Liver (tissue), 8 donors: ENCODE measurements at regions not wholly inside any gene's neighbourhood (a gene's known extent, or its start where the extent isn't known, plus 50 kb on each side); places are given as distances from the start of the nearest gene placed in this dataset.

Experiments used
- DNase-seq: peaks from one replicate; pipeline ENCODE4 v3.0.0-alpha.2; 2017; ENCODE audit warnings: low spot score
- H3K27ac ChIP-seq, 2 donors: one replicate each; pipeline ENCODE4 v1.7.0; 2013; ENCODE audit warnings: inconsistent platforms in 2 of 2, low read length in 2 of 2, control low read depth in 1 of 2, low read depth in 1 of 2, mild to moderate bottlenecking in 1 of 2
- H3K27me3 ChIP-seq, 4 donors: one replicate each; pipeline versions ENCODE4 v1.6.1 to v1.7.0; 2013; ENCODE audit warnings: low read length in 3 of 4, inconsistent platforms in 1 of 4, mild to moderate bottlenecking in 1 of 4, moderate library complexity in 1 of 4; ENCODE audit not compliant: control insufficient read depth in 4 of 4, insufficient read depth in 4 of 4
- H3K36me3 ChIP-seq, 4 donors: one replicate each; pipeline versions ENCODE4 v1.6.1 to v1.7.0; 2013; ENCODE audit warnings: low read length in 3 of 4, mild to moderate bottlenecking in 3 of 4, low read depth in 1 of 4, moderate library complexity in 1 of 4; ENCODE audit not compliant: control insufficient read depth in 4 of 4, insufficient read depth in 3 of 4
- H3K4me1 ChIP-seq, 4 donors: one replicate each; pipeline versions ENCODE4 v1.6.1 to v1.7.0; 2013; ENCODE audit warnings: low read length in 3 of 4, mild to moderate bottlenecking in 3 of 4, moderate library complexity in 1 of 4; ENCODE audit not compliant: control insufficient read depth in 4 of 4, insufficient read depth in 4 of 4
- H3K4me3 ChIP-seq, 3 donors: one replicate each; pipeline versions ENCODE4 v1.6.1 to v1.7.0; 2013; ENCODE audit warnings: low read length in 3 of 3, control low read depth in 1 of 3, low read depth in 1 of 3, mild to moderate bottlenecking in 1 of 3
- H3K9ac ChIP-seq, 2 donors: one replicate each; pipeline ENCODE4 v1.7.0; 2013; ENCODE audit warnings: low read length in 2 of 2, mild to moderate bottlenecking in 2 of 2, moderate library complexity in 2 of 2, control low read depth in 1 of 2, low read depth in 1 of 2
- H3K9me3 ChIP-seq, 4 donors: one replicate each; pipeline versions ENCODE4 v1.6.1 to v1.7.0; 2013; ENCODE audit warnings: low read length in 3 of 4; ENCODE audit not compliant: control insufficient read depth in 4 of 4
- ATF3 ChIP-seq: IDR thresholded peaks from 2 replicates; pipeline ENCODE4 v1.6.1; 2016; ENCODE audit warnings: antibody characterized with exemption
- CTCF ChIP-seq: fragments of 150-350 bp; IDR thresholded peaks from 2 replicates; pipeline ENCODE4 v1.5.1; 2017; ENCODE audit warnings: improper control_type of control experiment, low read depth, low read length; ENCODE audit not compliant: missing input control
- EGR1 ChIP-seq, 2 donors: IDR thresholded peaks; 2 replicates each; pipeline ENCODE4 v1.6.1; 2016 to 2018; ENCODE audit warnings: antibody characterized with exemption in 2 of 2, low read depth in 2 of 2
- FOXA1 ChIP-seq: IDR thresholded peaks from 2 replicates; pipeline ENCODE4 v1.6.1; 2016; ENCODE audit warnings: antibody characterized with exemption
- GABPA ChIP-seq, 2 donors: IDR thresholded peaks in 1 of 2; conservative IDR thresholded peaks in 1 of 2; 2 replicates each; pipeline ENCODE4 v1.6.1; 2016; ENCODE audit warnings: antibody characterized with exemption in 2 of 2, mild to moderate bottlenecking in 1 of 2, moderate library complexity in 1 of 2
- HNF4A ChIP-seq, 2 donors: conservative IDR thresholded peaks; 2 replicates each; pipeline ENCODE4 v1.6.1; 2016; ENCODE audit warnings: antibody characterized with exemption in 2 of 2, mild to moderate bottlenecking in 2 of 2
- HNF4G ChIP-seq: IDR thresholded peaks from 2 replicates; pipeline ENCODE4 v1.6.1; 2016; ENCODE audit warnings: antibody characterized with exemption
- NR2F2 ChIP-seq: IDR thresholded peaks from 2 replicates; pipeline ENCODE4 v1.6.1; 2016; ENCODE audit warnings: antibody characterized with exemption
- RAD21 ChIP-seq, 2 donors: IDR thresholded peaks; 2 replicates each; pipeline ENCODE4 v1.6.1; 2016; ENCODE audit warnings: antibody characterized with exemption in 2 of 2, mild to moderate bottlenecking in 2 of 2
- SP1 ChIP-seq: IDR thresholded peaks from 2 replicates; pipeline ENCODE4 v1.6.1; 2018; ENCODE audit warnings: antibody characterized with exemption, mild to moderate bottlenecking
- TAF1 ChIP-seq: conservative IDR thresholded peaks from 2 replicates; pipeline ENCODE4 v1.6.1; 2016; ENCODE audit warnings: antibody characterized with exemption, mild to moderate bottlenecking
- YY1 ChIP-seq: IDR thresholded peaks from 2 replicates; pipeline ENCODE4 v1.6.1; 2016; ENCODE audit warnings: antibody characterized with exemption, mild to moderate bottlenecking
- ZBTB33 ChIP-seq: IDR thresholded peaks from 2 replicates; pipeline ENCODE4 v1.6.1; 2016; ENCODE audit warnings: antibody characterized with exemption
- WGBS: extraction: QIAGEN DNeasy Blood & Tissue Kit; methylation state at CpG from one replicate; pipeline ENCODE4 v1.1.7; 2013; 5-methylcytosine and 5-hydroxymethylcytosine counted together
- donor health status: healthy.
- donor health status: healthy.
- donor health status: healthy.
- donor health status: healthy.
- donor health status: healthy.

GRCh38 chr13:105506463-105506862 is 1029.0 kb downstream of the EFNB2 start:
- no peaks in the 10 kb centered on the region for H3K36me3 ChIP-seq
- DNase-seq: no peak
- H3K27me3 ChIP-seq: no peaks in the 10 kb centered on the region
- no peak overlapping the region for H3K9ac ChIP-seq
- no peaks in the 10 kb centered on the region for H3K4me1 ChIP-seq
- TF ChIP-seq HNF4G: no peak
- TF ChIP-seq RAD21 (IDR thresholded peaks at IDR 0.05): no peak
- TF ChIP-seq EGR1 (IDR thresholded peaks at IDR 0.05; ENCODE audit: low read depth in 2 of 2): no peak
- no peak for TF ChIP-seq YY1
- no peak for TF ChIP-seq GABPA (IDR thresholded peaks at IDR 0.05 in 1 of 2, conservative IDR thresholded peaks at IDR 0.05 in 1 of 2)
- TF ChIP-seq ATF3: no peak
- TF ChIP-seq NR2F2: no peak
- no peak for TF ChIP-seq SP1
- no peak overlapping the region for H3K4me3 ChIP-seq
- H3K9me3 ChIP-seq: no peaks in the 10 kb centered on the region
- 82% methylated on average over 9 of the region's 9 CpGs for WGBS
- H3K27ac ChIP-seq: no peak overlapping the region

- no peak for DNase-seq
- Histone ChIP-seq H3K9ac (no peak overlapping the region), H3K27me3 (peaks cover 0 to 2% (median 0%) of the 10 kb centered on the region in 4 donors), H3K4me1 (no peaks in the 10 kb centered on the region), H3K9me3 (no peaks in the 10 kb centered on the region), H3K27ac (no peak overlapping the region), H3K36me3 (no peaks in the 10 kb centered on the region), H3K4me3 (no peak overlapping the region)
- 46% methylated on average over 5 of the region's 5 CpGs for WGBS
- no peak for TF ChIP-seq NR2F2
- TF ChIP-seq ZBTB33: no peak
- no peak for TF ChIP-seq HNF4G
- no peak for TF ChIP-seq CTCF
- TF ChIP-seq FOXA1: no peak
- TF ChIP-seq SP1: no peak
- TF ChIP-seq ATF3: no peak
- TF ChIP-seq EGR1 (IDR thresholded peaks at IDR 0.05; ENCODE audit: low read depth in 2 of 2): no peak
- TF ChIP-seq TAF1: no peak
Observed at GRCh38 chr13:105502193-105502592, 1033.3 kb downstream of the EFNB2 start.

- TF ChIP-seq ZBTB33 (no peak), HNF4A (conservative IDR thresholded peaks at IDR 0.05) (no peak), RAD21 (IDR thresholded peaks at IDR 0.05) (no peak)
- Histone ChIP-seq H3K9me3 (no peaks in the 10 kb centered on the region), H3K4me3 (no peak overlapping the region), H3K27ac (no peak overlapping the region), H3K27me3 (peaks cover 0 to 4% (median 0%) of the 10 kb centered on the region in 4 donors), H3K9ac (no peak overlapping the region), H3K4me1 (no peaks in the 10 kb centered on the region), H3K36me3 (no peaks in the 10 kb centered on the region)
- no peak for DNase-seq
- 54% methylated on average over 3 of the region's 3 CpGs for WGBS
Observed at GRCh38 chr13:105497597-105497996, 1037.9 kb downstream of the EFNB2 start.
